Chondrocyte (in vitro differentiated cells): ENCODE measurements at regions not wholly inside any gene's neighbourhood (a gene's known extent, or its start where the extent isn't known, plus 50 kb on each side); places are given as distances from the start of the nearest gene placed in this dataset.

ENCODE experiments used
- DNase-seq: peaks from one replicate; pipeline ENCODE4 v3.0.0; 2021; ENCODE audit warnings: mixed read lengths, low spot score
- H3K27ac Mint-ChIP-seq: one replicate; pipeline ENCODE4 v1.8.0; 2021; ENCODE audit warnings: mild to moderate bottlenecking, moderate library complexity, mixed read lengths; ENCODE audit not compliant: unreplicated experiment
- H3K27me3 Mint-ChIP-seq: 2 replicates; pipeline ENCODE4 v1.8.0; 2021; ENCODE audit warnings: low read depth, mixed read lengths
- H3K36me3 Mint-ChIP-seq: 2 replicates; pipeline ENCODE4 v1.8.0; 2021; ENCODE audit warnings: low read depth, mixed read lengths
- H3K4me1 Mint-ChIP-seq: 2 replicates; pipeline ENCODE4 v1.8.0; 2021; ENCODE audit warnings: low read depth, mild to moderate bottlenecking, mixed read lengths
- H3K4me3 Mint-ChIP-seq: one replicate; pipeline ENCODE4 v1.8.0; 2021; ENCODE audit warnings: mild to moderate bottlenecking, moderate library complexity, mixed read lengths; ENCODE audit not compliant: unreplicated experiment
- H3K9me3 Mint-ChIP-seq: 2 replicates; pipeline ENCODE4 v1.8.0; 2021; ENCODE audit warnings: low read depth, mixed read lengths
- TF ChIP-seq, protein P1 (sequence below): fragments of 200-600 bp; sonication (generic); IDR thresholded peaks from 2 replicates; pipeline ENCODE4 v1.5.0; 2021; ENCODE audit warnings: antibody characterized with exemption, mild to moderate bottlenecking, moderate library complexity

DNA sequence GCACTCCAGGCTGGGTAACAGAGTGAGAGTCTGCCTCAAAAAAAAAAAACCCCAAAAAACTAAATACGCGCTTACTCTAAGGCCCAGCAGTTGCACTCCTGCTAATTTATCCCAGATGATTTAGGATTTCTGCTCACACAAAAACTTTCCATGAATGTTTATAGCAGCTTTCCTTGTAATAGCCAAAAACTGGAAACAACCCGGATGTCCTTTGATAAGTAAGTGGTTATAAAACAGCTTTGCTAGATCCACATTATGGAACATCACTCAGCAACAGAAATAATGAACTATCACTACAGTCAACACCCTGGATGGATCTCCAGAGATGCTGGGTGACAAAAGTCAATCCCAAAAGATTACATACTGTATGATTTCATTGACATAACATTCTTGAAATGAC lies 220.4 kb upstream of the JARID2 start:
- TF ChIP-seq, protein P1, sequence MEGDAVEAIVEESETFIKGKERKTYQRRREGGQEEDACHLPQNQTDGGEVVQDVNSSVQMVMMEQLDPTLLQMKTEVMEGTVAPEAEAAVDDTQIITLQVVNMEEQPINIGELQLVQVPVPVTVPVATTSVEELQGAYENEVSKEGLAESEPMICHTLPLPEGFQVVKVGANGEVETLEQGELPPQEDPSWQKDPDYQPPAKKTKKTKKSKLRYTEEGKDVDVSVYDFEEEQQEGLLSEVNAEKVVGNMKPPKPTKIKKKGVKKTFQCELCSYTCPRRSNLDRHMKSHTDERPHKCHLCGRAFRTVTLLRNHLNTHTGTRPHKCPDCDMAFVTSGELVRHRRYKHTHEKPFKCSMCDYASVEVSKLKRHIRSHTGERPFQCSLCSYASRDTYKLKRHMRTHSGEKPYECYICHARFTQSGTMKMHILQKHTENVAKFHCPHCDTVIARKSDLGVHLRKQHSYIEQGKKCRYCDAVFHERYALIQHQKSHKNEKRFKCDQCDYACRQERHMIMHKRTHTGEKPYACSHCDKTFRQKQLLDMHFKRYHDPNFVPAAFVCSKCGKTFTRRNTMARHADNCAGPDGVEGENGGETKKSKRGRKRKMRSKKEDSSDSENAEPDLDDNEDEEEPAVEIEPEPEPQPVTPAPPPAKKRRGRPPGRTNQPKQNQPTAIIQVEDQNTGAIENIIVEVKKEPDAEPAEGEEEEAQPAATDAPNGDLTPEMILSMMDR, result no peak
- H3K9me3 Mint-ChIP-seq, result peaks cover 1% of the 10 kb centered on the region
- H3K27me3 Mint-ChIP-seq, result no peaks in the 10 kb centered on the region
- peaks cover 20% of the 10 kb centered on the region for H3K4me1 Mint-ChIP-seq
- H3K36me3 Mint-ChIP-seq, result no peaks in the 10 kb centered on the region
- DNase-seq, result no peak
- no peak overlapping the region for H3K27ac Mint-ChIP-seq
- H3K4me3 Mint-ChIP-seq, result no peak overlapping the region

DNA sequence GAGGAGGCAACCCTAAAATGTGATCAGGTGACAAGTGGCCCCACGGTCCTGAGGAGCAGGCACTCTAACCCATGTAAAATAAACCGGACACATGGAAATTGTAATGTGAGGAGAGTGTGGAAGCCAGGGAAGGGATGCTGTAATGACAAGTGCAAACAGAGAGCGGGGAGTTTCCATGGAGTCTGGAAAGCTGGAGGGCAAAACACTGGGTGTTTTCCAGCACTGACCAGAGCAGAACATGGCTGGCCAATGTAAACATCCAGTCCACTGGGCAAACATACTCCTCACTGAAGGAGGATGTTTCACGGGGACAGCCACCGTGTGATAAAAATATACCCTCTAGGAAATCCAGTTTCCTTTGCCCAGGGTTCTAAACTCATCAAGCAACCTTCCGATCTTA lies 219.0 kb upstream of the JARID2 start:
- H3K4me1 Mint-ChIP-seq, result peaks cover 13% of the 10 kb centered on the region
- H3K36me3 Mint-ChIP-seq, result no peaks in the 10 kb centered on the region
- TF ChIP-seq, protein P1, result no peak
- no peak for DNase-seq
- peak overlapping the region; percentile 73 for H3K27ac Mint-ChIP-seq
- H3K9me3 Mint-ChIP-seq, result peaks cover 3% of the 10 kb centered on the region
- no peaks in the 10 kb centered on the region for H3K27me3 Mint-ChIP-seq
- H3K4me3 Mint-ChIP-seq, result no peak overlapping the region

DNA sequence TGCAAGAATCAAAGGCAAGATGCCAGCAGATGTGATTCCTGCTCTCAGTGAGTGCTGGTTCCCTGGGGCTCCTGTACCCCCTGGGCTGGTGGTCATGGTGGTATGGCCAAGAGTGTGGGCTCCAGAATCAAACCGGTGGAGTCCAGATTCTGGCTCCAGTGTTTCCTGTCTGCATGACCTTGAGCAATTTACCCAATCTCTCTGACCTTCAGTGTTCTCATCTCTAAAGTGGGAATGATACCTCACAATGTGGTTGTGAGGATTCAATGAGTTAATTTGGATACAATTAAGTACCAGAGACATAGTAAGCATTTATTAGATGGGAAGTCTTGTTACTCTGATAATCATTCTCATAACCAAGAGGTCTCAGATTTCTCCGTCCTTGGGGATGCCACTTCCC lies 218.4 kb upstream of the JARID2 start:
- TF ChIP-seq, protein P1, result no peak
- DNase-seq, result no peak
- no peaks in the 10 kb centered on the region for H3K36me3 Mint-ChIP-seq
- no peak overlapping the region for H3K4me3 Mint-ChIP-seq
- H3K27me3 Mint-ChIP-seq, result no peaks in the 10 kb centered on the region
- peaks cover 9% of the 10 kb centered on the region for H3K4me1 Mint-ChIP-seq
- peaks cover 3% of the 10 kb centered on the region for H3K9me3 Mint-ChIP-seq
- H3K27ac Mint-ChIP-seq, result no peak overlapping the region

DNA sequence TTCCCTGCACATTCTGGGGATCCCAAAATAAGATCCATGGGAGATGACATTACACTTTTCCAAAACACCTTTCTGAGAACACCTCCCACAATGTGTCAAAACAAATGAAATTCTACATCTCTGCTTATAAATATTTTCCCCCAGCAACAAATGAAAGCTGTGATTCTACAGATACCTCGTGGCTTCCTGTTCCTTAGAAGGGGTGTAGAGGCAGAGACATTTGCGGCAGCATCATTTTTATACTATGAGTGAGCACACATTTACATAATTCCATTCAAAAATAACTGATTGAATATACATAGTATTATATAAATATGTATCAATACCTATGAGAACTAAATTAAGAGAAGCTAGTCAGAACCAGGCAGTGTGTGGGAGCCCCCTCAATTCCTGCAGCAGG lies 213.9 kb upstream of the JARID2 start:
- DNase-seq, result no peak
- TF ChIP-seq, protein P1, result no peak

DNA sequence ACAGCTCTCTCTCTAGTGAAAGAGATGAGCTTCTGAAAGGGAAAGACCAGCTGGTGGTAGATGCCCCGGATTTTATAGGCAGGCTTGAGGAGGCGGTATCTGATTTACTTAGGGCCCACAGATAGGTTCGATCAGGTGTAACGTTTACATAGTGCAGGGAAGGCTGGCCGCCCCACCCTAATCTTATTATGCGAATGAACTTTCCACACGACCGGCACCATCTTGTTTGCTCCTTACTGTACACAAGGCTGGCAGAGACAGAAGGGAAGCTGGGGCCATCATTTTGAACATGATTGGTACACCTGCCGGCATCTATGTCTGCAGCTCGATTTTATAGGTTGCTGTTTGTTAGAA lies 212.0 kb upstream of the JARID2 start:
- H3K27ac Mint-ChIP-seq, result no peak overlapping the region
- no peak overlapping the region for H3K4me3 Mint-ChIP-seq
- no peak for DNase-seq
- H3K27me3 Mint-ChIP-seq, result peaks cover 1% of the 10 kb centered on the region
- TF ChIP-seq, protein P1, result no peak
- no peaks in the 10 kb centered on the region for H3K36me3 Mint-ChIP-seq
- H3K9me3 Mint-ChIP-seq, result peaks cover 3% of the 10 kb centered on the region
- peaks cover 6% of the 10 kb centered on the region for H3K4me1 Mint-ChIP-seq

More for the DNA sequence above, 213.9 kb upstream of the JARID2 start:
- Mint-ChIP-seq H3K9me3 (peaks cover 3% of the 10 kb centered on the region), H3K27ac (no peak overlapping the region), H3K36me3 (no peaks in the 10 kb centered on the region), H3K4me3 (no peak overlapping the region), H3K4me1 (peaks cover 9% of the 10 kb centered on the region), H3K27me3 (peaks cover 1% of the 10 kb centered on the region)
